HG02885 (cell line): ENCODE measurements at regions not wholly inside any gene's neighbourhood (a gene's known extent, or its start where the extent isn't known, plus 50 kb on each side); places are given as distances from the start of the nearest gene placed in this dataset.
"Not testable (repeated sequence)": the region's sequence is repeated elsewhere in the genome, so short reads cannot be mapped to it uniquely, and the experiment has no call there.

Source experiments
- ATAC-seq: cut with Tn5 transposase; IDR thresholded peaks from one replicate; pipeline ENCODE4 v1.9.1; 2021; ENCODE audit warnings: mild to moderate bottlenecking; ENCODE audit not compliant: unreplicated experiment, poor library complexity

GRCh38 chr9:81088341-81088740 is 601.0 kb downstream of the TLE1 start:
- ATAC-seq, result no peak

DNA sequence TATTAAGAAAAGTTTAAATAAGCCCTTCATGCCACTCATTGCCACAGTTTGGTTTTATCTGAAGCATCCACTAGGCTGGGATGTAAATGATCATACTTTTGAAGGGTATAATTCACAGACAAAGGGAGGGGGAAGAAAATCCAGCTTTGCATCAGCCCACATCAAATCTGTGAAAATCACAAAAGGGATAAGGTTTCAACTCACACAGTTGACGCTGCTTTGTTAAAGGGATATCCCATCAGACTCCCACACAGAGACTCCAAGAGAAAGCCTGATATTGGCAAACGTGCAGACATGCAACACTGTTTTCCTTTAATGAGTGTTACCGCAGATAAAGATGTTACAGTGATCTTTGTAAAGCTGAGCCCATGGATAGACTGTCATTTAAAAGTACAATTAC is 602.9 kb downstream of the TLE1 start:
- ATAC-seq, result no peak

DNA sequence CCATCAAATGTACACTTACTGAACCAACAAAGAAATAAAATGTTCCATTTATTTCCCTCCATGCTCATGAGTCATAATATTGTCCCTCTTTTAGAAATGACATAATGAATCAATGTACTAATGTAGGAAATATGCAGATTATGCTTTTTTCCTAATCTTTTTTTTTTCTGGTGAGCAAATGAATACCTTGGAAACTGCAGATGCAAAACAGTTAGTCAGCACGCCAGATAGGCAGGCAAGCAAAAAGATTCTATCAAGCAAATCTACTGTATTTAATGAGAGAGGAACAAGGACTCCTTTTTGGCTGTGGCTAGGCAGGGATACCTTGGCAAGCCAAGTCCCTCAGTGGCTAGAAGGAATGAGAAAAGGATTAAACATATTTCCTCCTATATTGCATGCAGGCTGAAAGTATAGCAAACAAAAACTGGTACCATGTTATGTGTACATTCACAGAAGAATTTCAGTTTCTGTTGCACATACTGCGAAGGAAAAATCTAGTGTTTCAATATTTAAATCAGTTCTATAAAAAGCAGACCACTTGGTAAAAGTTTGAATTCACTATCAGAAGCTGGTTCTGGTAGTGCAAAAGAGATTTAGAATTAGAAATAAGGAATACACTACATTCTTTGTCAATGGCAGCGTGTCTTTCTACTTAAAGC is 605.4 kb downstream of the TLE1 start:
- no peak for ATAC-seq

GRCh38 chr9:81083067-81083466 is 606.3 kb downstream of the TLE1 start:
- no peak for ATAC-seq

DNA sequence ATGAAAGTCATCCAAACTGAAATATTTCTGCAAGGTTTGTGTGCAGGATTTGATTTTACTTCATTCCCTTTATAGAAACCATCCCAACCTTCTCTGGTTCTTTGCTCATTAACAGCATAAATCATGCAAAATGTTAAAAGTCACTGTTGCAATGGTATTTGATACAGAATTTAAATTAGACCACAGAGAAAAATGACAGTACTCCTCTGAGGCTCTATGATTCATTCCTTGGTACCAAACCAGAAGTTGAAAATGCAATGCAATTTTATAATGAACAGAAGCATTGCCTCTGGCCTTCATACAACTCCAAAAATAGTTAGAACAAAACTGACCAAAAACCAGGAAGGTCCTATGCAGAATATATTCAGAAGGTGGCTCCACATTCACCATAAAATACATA is 607.1 kb downstream of the TLE1 start:
- ATAC-seq, result no peak

- no peak for ATAC-seq
These were observed 608.4 kb downstream of the TLE1 start for GRCh38 chr9:81080900-81081299.

DNA sequence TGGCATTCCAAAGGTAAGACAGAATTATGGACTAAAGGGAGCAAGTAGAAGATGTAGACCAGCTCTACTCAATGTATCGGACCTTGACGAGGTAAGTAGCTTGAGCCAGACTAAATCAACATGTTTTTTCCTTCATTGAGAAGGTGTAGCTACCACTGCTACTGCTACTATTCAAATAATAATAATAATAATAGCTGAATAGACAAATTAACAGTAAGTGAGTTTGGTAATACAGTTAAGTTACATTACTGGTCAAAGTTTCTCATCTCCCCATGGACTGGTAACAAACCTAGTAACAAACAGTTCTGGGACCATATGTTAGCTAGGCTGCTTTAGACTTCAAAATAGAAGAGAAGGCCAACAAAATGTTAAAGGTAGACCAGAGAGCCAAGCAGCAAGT is 609.2 kb downstream of the TLE1 start:
- no peak for ATAC-seq

GRCh38 chr9:81079055-81079454 is 610.3 kb downstream of the TLE1 start:
- no peak for ATAC-seq

GRCh38 chr9:81078555-81078954 is 610.8 kb downstream of the TLE1 start:
- ATAC-seq, result no peak

- no peak for ATAC-seq
These were observed 611.8 kb downstream of the TLE1 start for GRCh38 chr9:81077572-81077971.

- ATAC-seq, result no peak
These were observed 613.2 kb downstream of the TLE1 start for GRCh38 chr9:81076131-81076530.

- ATAC-seq, result no peak
These were observed 615.1 kb downstream of the TLE1 start for GRCh38 chr9:81074221-81074620.

GRCh38 chr9:81073821-81074220 is 615.5 kb downstream of the TLE1 start:
- ATAC-seq, result no peak

DNA sequence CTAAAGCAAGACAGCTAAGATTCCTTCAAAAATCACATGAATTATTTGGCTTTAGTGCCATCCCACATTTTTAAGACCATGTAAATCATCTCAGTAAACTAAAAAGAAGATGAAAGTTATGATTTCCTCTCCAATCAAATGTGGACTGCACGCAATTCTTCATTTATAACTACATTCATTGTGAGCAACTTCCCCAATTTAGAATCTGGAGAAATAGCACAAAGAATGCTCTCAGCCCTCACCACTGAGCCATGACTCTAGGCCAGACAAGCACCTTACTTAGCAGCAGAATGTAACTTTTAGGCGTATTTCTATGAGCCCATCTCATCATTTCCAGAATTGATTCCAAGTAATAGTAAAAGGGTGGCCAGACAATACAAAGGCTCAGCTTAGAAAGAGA is 616.6 kb downstream of the TLE1 start:
- no peak for ATAC-seq

- ATAC-seq, result no peak
These were observed 618.2 kb downstream of the TLE1 start for GRCh38 chr9:81071108-81071507.

DNA sequence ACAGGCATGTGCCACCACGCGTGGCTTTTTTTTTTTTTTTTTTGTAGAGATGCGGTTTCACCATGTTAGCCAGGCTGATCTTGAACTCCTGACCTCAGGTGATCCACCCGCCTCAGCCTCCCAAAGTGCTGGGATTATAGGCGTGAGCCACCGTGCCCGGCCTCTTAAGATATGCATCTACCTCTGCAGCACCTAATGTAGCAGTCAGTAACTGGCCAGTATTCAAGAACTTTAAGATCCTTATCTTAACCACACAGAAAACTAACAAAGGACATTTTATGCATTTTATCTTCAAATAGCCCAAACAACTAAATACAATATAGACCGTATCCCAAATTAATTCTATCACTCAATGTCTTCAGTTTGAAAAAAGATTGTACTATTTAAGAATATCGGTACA is 618.7 kb downstream of the TLE1 start:
- no peak for ATAC-seq

DNA sequence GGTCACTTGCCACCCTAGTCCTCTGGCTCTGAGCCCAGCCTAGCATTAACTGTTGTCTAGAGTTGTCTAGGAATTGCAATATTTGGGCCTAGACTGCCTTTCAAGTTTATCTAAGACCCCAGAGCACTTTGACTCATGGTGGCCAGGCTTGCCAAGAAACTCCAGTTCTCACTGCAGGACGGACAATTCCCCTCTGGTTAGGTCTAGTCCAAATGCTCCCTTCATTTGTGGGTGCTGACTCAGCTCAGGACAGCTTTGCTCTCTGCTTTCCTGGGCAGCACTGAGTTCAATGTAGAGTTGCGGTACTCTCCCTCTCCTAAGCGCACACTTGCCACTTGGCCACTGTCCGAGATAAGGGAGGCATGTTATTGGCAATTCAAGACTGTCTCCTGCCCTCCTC is 619.4 kb downstream of the TLE1 start:
- ATAC-seq, result no peak

GRCh38 chr9:81069038-81069795 is 620.1 kb downstream of the TLE1 start:
- ATAC-seq, result no peak

DNA sequence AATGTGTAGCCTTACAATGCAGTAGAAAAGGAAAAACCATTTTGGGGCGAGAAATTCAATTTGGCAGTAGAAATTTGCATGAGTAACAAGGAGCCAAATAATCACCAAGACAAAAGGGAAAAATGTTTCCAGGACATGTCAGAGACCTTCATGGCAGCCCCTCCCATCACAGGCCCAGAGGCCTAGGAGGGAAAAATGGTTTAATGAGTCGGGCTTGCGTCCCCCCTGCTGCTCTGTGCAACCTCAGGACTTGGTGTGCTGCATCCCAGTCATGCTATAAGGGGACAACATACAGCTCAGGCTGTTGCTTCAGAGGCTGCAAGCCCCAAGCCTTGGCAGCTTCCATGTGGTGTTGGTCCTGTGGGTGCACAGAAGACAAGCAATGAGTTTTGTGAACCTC is 626.4 kb downstream of the TLE1 start:
- not testable (repeated sequence) for ATAC-seq

DNA sequence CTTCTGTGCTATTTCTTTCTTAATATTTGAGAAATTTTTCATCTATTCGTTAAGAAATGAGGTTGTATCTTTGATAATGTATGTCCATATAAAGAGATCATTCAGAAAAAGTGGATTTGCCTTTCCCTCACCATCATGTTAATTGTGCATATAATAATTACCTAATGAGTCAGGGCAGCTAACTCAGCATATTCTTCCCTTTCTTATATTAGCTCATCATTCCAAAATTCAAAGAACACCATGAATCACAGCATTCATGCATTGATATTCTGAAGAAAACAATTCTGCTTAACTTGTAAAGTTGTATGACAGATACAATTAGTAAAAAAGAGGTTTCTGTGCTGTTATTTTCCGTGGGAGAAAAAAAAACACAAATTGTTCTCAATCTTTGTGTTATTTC is 630.6 kb downstream of the TLE1 start:
- ATAC-seq, result no peak

DNA sequence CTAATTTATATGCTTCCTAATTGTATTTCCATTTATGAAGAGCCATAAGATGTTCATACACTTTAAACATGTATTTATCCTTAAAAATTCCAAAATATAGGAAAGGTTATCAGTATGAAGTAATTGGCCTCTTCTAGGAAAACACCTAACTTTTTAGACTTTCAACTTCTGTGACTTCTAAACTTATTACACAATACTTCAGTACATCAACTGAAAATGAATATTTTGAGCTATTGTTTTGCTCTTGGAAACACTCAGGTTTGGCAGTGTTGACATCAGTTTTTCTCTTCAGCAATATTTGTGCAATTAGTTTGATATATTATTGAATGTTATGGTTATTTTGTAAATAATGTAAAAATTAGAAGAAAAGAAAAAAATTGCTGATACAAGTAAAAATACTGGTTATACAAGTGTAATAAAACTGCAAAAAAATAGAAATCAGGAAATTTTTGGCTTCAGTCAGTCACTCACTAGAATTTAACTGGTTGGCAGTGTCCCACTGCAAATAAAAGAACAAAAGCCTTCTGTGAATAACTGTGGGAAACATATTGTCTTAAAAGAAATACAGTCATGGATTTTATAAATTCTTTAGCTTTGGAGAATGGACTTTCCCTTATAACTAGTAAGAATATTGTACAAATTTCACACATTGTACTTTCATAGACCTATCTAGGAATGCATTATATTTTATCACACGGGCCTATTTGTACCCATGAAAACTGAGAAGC is 635.9 kb downstream of the TLE1 start:
- no peak for ATAC-seq
